Stomach (tissue), 8 donors: ENCODE measurements at regions not wholly inside any gene's neighbourhood (a gene's known extent, or its start where the extent isn't known, plus 50 kb on each side); places are given as distances from the start of the nearest gene placed in this dataset.

Experiments
- DNase-seq, 2 donors: peaks; one replicate each; pipeline versions ENCODE4 v3.0.0 to v3.0.0-alpha.2; 2013 to 2019
- H3K27ac ChIP-seq, 5 donors: fragments of 200-600 bp in 4 of 5; sonication (generic) in 4 of 5; one replicate each; pipeline ENCODE4 v1.5.1; 2013 to 2019; ENCODE audit warnings: mild to moderate bottlenecking in 1 of 5, moderate library complexity in 1 of 5
- H3K27me3 ChIP-seq, 3 donors: fragments of 200-600 bp; sonication (generic); one replicate each; pipeline ENCODE4 v1.5.1; 2017 to 2019; ENCODE audit warnings: mixed run types in 1 of 3
- H3K36me3 ChIP-seq, 4 donors: fragments of 200-600 bp; sonication (generic); 1 replicate in 3 of 4; 2 replicates in 1 of 4; pipeline ENCODE4 v1.5.1; 2016 to 2019
- H3K4me1 ChIP-seq, 4 donors: fragments of 200-600 bp; sonication (generic); one replicate each; pipeline ENCODE4 v1.5.1; 2016 to 2019
- H3K4me3 ChIP-seq, 4 donors: fragments of 200-600 bp; sonication (generic) in 3 of 4; one replicate each; pipeline ENCODE4 v1.5.1; 2016 to 2019; ENCODE audit warnings: mild to moderate bottlenecking in 1 of 4
- H3K9me3 ChIP-seq, 4 donors: fragments of 200-600 bp; sonication (generic); one replicate each; pipeline ENCODE4 v1.5.1; 2016 to 2019
- EP300 ChIP-seq: sonication (generic); formaldehyde crosslinking; IDR thresholded peaks from one replicate; pipeline ENCODE4 v1.6.1; 2017; ENCODE audit warnings: antibody characterized with exemption
- POLR2A ChIP-seq, 4 donors: fragments of 450-650 bp; IDR thresholded peaks; one replicate each; pipeline ENCODE4 v1.6.1; 2016; ENCODE audit warnings: antibody characterized with exemption in 4 of 4, control low read depth in 2 of 4, mild to moderate bottlenecking in 1 of 4, moderate library complexity in 1 of 4
- POLR2AphosphoS5 ChIP-seq, 3 donors: sonication (generic); formaldehyde crosslinking; IDR thresholded peaks; one replicate each; pipeline ENCODE4 v1.6.1; 2016; ENCODE audit warnings: antibody characterized with exemption in 3 of 3
- WGBS, 5 donors: extraction: QIAGEN DNeasy Blood & Tissue Kit in 3 of 5; methylation state at CpG; one replicate each; pipeline versions ENCODE4 v1.1.5 to v1.1.7; 2013 to 2018; 5-methylcytosine and 5-hydroxymethylcytosine counted together
- intact Hi-C: fragments of 100-400 bp; cut with DNase I; formaldehyde crosslinking; loops from one replicate; pipeline ENCODE4 v1.15.1; 2023; ENCODE audit warnings: low total_unique reads
- TF ChIP-seq, protein P1 (sequence below), 7 experiments: fragments of 450-650 bp in 4 of 7; fragments of 200-600 bp in 3 of 7; sonication (generic) in 3 of 7; IDR thresholded peaks; one replicate each; pipeline ENCODE4 v1.5.1; 2016 to 2019; ENCODE audit warnings: antibody characterized with exemption in 7 of 7, control low read depth in 2 of 7, mild to moderate bottlenecking in 1 of 7
- donor health status: healthy with polysubstance abuse.
- donor health status: Bipolar disorder and iron deficiency.
- donor health status: healthy.

DNA sequence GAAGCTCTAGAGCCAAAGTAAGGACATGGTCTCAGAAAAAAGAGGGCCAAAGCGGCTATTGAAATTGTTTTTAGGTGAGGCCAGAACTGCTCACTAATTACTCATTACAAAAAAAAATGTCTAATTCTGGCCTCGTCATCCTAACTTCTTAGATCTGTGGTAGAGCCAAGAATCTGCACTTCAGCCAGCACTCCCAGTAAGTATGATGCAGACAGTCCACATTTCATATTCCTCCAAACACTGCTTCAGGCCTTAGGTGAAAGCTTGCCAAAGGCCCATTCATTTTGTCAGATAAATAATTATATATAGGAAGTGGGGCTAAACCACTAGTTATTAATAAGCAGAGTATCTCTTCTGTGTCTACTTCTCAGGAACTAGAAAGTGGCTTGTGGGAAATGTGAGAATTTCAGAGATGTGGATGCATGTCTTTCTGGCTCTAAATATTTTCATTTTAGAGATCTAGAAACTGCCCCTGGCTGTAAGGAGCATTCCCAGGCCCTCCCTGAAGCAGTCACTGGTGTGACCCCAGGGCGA is 554.0 kb downstream of the TLE4 start:
- intact Hi-C loops = no loop called here
- no peak overlapping the region for H3K27ac ChIP-seq
- no peaks in the 10 kb centered on the region for H3K4me1 ChIP-seq
- DNase-seq = peak in 1 of 2 donors; percentile 14
- H3K4me3 ChIP-seq = no peak overlapping the region
- H3K36me3 ChIP-seq = no peaks in the 10 kb centered on the region
- 73 to 82% (median 78%) methylated on average over 3 of the region's 3 CpGs for WGBS, 5 donors
- no peak for TF ChIP-seq POLR2AphosphoS5 (IDR thresholded peaks at IDR 0.05)
- no peak for TF ChIP-seq POLR2A (IDR thresholded peaks at IDR 0.05)
- TF ChIP-seq, protein P1, sequence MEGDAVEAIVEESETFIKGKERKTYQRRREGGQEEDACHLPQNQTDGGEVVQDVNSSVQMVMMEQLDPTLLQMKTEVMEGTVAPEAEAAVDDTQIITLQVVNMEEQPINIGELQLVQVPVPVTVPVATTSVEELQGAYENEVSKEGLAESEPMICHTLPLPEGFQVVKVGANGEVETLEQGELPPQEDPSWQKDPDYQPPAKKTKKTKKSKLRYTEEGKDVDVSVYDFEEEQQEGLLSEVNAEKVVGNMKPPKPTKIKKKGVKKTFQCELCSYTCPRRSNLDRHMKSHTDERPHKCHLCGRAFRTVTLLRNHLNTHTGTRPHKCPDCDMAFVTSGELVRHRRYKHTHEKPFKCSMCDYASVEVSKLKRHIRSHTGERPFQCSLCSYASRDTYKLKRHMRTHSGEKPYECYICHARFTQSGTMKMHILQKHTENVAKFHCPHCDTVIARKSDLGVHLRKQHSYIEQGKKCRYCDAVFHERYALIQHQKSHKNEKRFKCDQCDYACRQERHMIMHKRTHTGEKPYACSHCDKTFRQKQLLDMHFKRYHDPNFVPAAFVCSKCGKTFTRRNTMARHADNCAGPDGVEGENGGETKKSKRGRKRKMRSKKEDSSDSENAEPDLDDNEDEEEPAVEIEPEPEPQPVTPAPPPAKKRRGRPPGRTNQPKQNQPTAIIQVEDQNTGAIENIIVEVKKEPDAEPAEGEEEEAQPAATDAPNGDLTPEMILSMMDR (IDR thresholded peaks at IDR 0.05) = no peak
- TF ChIP-seq EP300 = no peak
- no peaks in the 10 kb centered on the region for H3K9me3 ChIP-seq
- H3K27me3 ChIP-seq = no peaks in the 10 kb centered on the region

DNA sequence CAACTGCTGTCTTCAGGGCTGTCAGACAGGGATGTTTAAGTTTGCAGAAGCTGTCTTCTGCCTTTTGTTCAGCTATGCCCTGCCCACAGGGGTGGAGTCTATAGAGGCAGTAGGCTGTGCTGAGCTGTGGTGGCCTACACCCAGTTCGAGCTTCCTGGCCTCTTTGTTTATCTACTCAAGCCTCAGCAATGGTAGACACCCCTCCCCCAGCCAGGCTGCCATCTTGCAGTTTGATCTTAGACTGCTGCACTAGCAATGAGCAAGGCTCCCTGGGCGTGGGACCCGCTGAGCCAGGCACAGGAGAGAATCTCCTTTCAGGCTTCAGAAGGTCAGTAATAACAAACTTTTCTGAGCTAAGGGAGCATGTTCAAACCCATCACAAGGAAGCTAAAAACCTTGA is 545.3 kb downstream of the TLE4 start:
- Histone ChIP-seq H3K4me1 (no peaks in the 10 kb centered on the region), H3K4me3 (no peak overlapping the region), H3K27ac (no peak overlapping the region), H3K9me3 (no peaks in the 10 kb centered on the region), H3K36me3 (no peaks in the 10 kb centered on the region), H3K27me3 (no peaks in the 10 kb centered on the region)
- TF ChIP-seq POLR2A (IDR thresholded peaks at IDR 0.05) = no peak
- TF ChIP-seq POLR2AphosphoS5 (IDR thresholded peaks at IDR 0.05) = no peak
- TF ChIP-seq, protein P1 (IDR thresholded peaks at IDR 0.05) = no peak
- no peak for TF ChIP-seq EP300
- intact Hi-C loops = no loop called here
- WGBS, 5 donors = 60 to 80% (median 72%) methylated on average over 3 of the region's 3 CpGs
- no peak for DNase-seq

GRCh38 chr9:80114241-80114640 is 542.5 kb downstream of the TLE4 start:
- no peaks in the 10 kb centered on the region for H3K9me3 ChIP-seq
- H3K4me3 ChIP-seq = no peak overlapping the region
- no peaks in the 10 kb centered on the region for H3K4me1 ChIP-seq
- no peaks in the 10 kb centered on the region for H3K36me3 ChIP-seq
- DNase-seq = no peak
- TF ChIP-seq POLR2AphosphoS5 (IDR thresholded peaks at IDR 0.05) (no peak), EP300 (no peak), POLR2A (IDR thresholded peaks at IDR 0.05) (no peak)
- TF ChIP-seq, protein P1 (IDR thresholded peaks at IDR 0.05) = no peak
- H3K27me3 ChIP-seq = no peaks in the 10 kb centered on the region
- H3K27ac ChIP-seq = no peak overlapping the region
- 45 to 66% (median 56%) methylated on average over 2 of the region's 2 CpGs for WGBS, 5 donors
- intact Hi-C loops = no loop called here

DNA sequence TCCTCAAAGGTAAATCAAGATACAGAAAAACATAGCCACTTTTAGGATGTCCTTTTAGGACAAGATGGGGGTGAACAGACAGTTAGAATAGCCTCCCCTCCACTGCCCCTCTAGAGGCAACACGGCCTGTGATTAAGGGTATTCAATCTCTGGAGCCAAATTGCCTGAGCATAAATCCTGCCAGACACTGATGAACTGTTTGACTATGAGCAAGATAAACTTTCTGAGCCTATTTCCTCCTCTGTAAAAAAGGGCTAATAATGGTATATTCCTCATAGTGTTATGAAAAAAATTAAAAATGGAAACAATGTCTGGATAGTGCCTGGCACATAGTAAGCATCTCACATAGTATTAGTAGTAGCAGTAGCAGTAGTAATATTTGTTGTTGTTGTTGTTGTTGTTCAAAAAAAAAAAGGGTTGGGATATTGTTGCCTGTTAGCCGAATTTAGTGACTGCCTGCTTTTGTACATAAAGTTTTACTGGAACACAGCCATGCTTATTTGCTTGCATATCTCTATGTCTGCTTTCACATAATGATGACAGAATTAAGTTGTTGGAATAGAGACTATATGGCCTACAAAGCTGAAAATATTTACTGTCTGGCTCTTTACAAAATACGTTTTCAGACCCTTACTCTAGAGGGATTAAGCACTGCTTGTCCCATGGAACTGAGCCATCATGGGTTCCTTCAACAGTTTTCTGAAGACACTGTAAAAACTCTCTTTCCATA is 536.3 kb downstream of the TLE4 start:
- WGBS, 5 donors = 48 to 61% (median 56%) methylated on average over 3 of the region's 3 CpGs
- no peak overlapping the region for H3K4me3 ChIP-seq
- no peak overlapping the region for H3K27ac ChIP-seq
- H3K36me3 ChIP-seq = no peaks in the 10 kb centered on the region
- no peaks in the 10 kb centered on the region for H3K4me1 ChIP-seq
- no peaks in the 10 kb centered on the region for H3K27me3 ChIP-seq
- DNase-seq = no peak
- no peaks in the 10 kb centered on the region for H3K9me3 ChIP-seq
- no peak for TF ChIP-seq POLR2AphosphoS5 (IDR thresholded peaks at IDR 0.05)
- no peak for TF ChIP-seq POLR2A (IDR thresholded peaks at IDR 0.05)
- no peak for TF ChIP-seq EP300
- TF ChIP-seq, protein P1 (IDR thresholded peaks at IDR 0.05) = no peak
- intact Hi-C loops = no loop called here
